HG02623 (cell line): ENCODE measurements at regions not wholly inside any gene's neighbourhood (a gene's known extent, or its start where the extent isn't known, plus 50 kb on each side); places are given as distances from the start of the nearest gene placed in this dataset.
"Not testable (repeated sequence)": the region's sequence is repeated elsewhere in the genome, so short reads cannot be mapped to it uniquely, and the experiment has no call there.

ENCODE experiments used
- ATAC-seq: cut with Tn5 transposase; IDR thresholded peaks from one replicate; pipeline ENCODE4 v1.9.1; 2021; ENCODE audit warnings: moderate library complexity; ENCODE audit not compliant: unreplicated experiment

- ATAC-seq, result no peak
Observed at GRCh38 chrX:39264023-39264422, 462.8 kb downstream of the MID1IP1 start.

DNA sequence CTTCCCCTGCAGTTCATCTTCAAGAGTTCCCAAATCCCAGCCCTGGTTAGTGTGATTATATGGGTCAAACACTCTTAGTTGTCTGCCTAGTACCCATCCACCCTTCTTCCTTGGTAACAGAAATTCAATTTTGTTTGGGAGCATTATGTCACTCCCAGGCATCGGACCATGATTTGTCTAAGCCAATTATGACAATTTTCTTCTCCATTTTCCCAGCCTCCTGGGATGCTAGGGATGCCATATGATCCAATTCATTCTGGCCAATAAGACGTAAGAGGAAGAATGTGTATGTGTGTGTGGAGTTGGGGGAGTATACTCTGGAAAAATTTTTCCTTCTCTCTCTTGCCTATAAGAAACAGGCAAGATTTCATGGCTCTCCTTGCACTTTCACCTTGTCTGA, 465.9 kb downstream of the MID1IP1 start:
- no peak for ATAC-seq

- ATAC-seq, result no peak
Observed at GRCh38 chrX:39268207-39268606, 466.9 kb downstream of the MID1IP1 start.

GRCh38 chrX:39275500-39276068, 474.3 kb downstream of the MID1IP1 start:
- ATAC-seq, result no peak

DNA sequence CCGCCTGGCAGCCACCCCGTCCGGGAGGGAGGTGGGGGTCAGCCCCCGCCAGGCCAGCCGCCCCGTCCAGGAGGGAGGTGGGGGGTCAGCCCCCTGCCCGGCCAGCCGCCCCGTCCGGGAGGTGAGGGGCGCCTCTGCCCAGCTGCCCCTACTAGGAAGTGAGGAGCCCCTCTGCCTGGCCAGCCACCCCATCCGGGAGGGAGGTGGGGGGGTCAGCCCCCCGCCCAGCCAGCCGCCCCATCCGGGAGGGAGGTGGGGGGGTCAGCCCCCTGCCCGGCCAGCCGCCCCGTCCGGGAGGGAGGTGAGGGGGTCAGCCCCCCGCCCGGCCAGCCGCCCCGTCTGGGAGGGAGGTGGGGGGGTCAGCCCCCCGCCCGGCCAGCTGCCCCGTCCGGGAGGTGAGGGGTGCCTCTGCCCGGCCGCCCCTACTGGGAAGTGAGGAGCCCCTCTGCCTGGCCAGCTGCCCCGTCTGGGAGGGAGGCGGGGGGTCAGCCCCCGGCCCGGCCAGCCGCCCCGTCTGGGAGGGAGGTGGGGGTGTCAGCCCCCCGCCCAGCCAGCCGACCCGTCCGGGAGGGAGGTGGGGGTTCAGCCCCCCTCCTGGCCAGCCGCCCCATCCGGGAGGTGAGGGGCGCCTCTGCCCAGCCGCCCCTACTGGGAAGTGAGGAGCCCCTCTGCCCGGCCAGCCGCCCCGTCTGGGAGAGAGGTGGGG, 476.6 kb downstream of the MID1IP1 start:
- not testable (repeated sequence) for ATAC-seq

DNA sequence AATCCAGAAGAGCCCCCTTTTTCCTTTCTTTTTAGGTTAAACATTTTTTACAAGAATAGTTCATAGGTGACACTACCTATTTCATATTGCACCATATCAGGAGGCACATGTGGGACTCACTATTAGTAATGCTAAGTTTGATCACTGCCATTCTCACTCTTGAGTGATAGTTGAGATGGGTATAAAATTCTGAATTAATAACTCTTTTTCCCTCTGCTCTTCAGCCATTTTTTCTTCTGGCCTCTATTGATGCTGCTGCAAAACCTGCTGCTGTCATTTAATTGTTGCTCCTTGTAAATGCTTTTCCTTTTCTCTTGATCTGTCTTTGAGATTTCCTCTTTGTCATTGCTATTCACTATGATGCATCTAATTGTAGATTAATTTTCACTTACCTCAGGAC, 482.0 kb downstream of the MID1IP1 start:
- no peak for ATAC-seq

DNA sequence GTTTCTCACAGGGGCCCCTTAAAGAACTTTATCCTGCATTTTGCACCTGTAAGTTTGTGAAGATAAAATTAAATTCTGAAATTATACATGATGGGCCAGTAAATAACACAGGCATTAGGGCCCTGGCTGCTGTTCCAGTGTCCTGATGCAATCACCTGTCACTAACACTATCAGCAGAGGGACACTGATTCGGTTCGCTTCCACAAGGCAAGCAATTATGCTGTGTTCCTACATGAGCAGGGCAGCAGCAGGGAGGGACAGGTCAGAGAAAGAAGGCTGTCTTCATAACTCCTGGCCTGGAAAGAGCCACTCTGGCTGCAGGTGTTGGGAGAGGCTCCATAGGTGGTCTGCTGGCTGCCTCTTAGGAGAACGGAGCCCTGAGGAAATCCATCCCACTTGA, 487.3 kb downstream of the MID1IP1 start:
- ATAC-seq, result no peak

DNA sequence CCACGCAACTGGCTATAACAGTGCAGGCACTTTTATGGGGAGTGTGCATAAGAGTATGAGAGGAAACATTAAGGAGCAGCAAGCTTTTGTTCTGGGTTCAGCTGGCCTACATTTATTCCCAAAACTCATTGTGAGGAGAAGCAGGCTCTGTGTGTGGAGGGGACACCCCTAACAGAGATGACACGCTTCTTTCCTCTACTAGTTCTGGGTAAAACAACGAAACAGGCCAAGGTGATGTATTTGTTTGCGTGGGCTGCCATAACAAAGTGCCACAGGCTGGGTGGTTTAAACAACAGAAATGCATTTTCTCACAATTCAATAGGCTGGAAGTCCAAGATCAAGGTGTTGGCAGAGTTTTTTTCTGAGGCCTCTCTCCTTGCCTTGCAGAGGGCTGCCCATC, 488.6 kb downstream of the MID1IP1 start:
- no peak for ATAC-seq

DNA sequence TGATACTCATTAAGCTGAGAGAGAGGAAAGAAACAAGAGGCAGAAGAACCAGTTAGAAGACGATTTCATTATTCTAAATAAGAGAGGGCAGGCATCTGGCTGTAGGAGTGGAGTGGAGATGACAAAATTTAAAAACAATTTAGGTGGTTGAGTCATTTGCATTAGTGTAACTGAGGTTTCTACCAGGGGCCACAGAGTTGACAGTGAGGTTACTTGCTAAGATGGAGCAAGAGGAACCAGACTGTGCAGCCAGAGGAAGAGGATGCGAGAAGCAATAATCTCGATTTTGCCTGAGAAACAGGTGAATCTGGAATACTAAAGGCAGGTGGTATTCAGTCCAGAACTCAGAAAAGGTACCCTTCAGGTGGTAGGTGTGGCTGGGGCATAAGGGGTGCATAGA, 491.9 kb downstream of the MID1IP1 start:
- ATAC-seq, result no peak

DNA sequence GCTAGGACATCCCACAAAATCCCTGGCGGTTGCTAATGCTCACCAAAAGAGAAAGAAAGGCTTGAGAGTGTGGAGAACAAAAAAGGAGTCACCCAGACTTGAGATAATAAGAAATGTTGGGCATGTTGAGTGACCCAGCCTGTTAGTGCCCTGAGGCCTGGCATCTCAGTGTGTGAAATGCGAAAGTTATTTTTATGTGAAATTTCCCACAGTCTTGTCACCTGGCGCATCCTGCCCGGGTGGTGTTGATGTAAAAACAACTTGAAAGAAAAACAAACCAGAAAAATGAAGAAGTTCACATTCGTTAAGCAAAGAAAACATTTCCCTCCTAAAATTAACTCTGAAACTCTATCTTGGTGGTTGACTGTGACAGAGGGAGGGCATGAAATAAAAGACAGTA, 495.2 kb downstream of the MID1IP1 start:
- no peak for ATAC-seq

GRCh38 chrX:39298821-39299220, 497.6 kb downstream of the MID1IP1 start:
- ATAC-seq, result no peak

GRCh38 chrX:39299615-39300014, 498.4 kb downstream of the MID1IP1 start:
- no peak for ATAC-seq

GRCh38 chrX:39301036-39301435, 499.8 kb downstream of the MID1IP1 start:
- no peak for ATAC-seq

- no peak for ATAC-seq
Observed at GRCh38 chrX:39302838-39303237, 501.6 kb downstream of the MID1IP1 start.

GRCh38 chrX:39304746-39305145, 503.5 kb downstream of the MID1IP1 start:
- no peak for ATAC-seq

- ATAC-seq, result no peak
Observed at GRCh38 chrX:39307488-39307887, 506.2 kb downstream of the MID1IP1 start.

DNA sequence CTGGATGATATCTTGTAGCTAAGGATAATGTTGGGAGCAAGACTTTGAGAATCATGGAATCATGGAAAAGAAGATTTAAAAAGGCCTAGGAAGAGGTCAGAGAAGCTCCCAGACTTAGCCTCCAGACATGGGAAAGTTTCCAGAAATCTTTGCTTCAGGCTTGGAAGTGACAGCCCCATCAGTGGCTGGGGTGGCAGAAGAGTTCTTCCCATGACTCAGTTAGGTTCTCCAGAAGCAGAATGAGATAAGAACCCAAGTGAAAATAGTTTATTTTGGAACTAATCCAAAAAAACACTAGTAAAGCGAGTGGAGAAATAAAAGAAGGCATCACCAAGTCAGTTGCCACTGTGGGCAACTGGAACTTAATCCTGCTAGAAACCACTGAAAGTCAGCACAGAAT, 506.9 kb downstream of the MID1IP1 start:
- ATAC-seq, result no peak

DNA sequence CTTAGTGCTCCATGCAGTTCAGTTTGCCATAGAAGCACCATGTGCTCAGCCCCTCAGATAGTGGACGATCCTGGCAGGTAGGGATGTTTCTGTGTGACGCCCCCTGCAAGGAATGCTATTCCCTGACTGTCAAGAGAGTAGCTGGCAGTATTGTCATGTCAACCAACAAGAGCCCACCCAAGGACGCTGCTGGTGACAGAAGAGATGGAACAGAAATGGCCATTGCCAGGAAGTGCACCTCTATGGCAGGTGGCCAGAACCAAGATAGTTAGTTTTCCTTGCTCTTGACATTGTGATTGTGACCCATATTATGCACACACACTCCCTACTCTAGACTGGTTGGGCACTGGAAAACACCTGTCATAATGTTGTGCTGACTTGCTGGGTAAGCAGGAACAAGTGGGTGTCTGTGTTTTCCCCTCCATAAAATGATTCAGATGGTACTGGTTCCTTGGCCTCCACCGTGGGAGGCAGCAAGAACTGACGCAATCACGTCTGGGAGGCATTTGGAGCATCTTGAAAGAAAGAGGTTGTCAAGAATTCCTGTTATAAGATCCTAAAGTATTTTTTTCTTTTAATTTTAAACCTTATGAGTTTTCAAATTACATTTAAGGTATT, 507.9 kb downstream of the MID1IP1 start:
- ATAC-seq, result no peak

GRCh38 chrX:39309721-39310152, 508.5 kb downstream of the MID1IP1 start:
- no peak for ATAC-seq

- ATAC-seq, result no peak
Observed at GRCh38 chrX:39310891-39311290, 509.6 kb downstream of the MID1IP1 start.

- ATAC-seq, result no peak
Observed at GRCh38 chrX:39311646-39312045, 510.4 kb downstream of the MID1IP1 start.

- ATAC-seq, result no peak
Observed at GRCh38 chrX:39313146-39313545, 511.9 kb downstream of the MID1IP1 start.
